Neural progenitor cell (in vitro differentiated cells): ENCODE measurements at regions not wholly inside any gene's neighbourhood (a gene's known extent, or its start where the extent isn't known, plus 50 kb on each side); places are given as distances from the start of the nearest gene placed in this dataset.

Source experiments
- DNase-seq: peaks from one replicate; pipeline ENCODE4 v3.0.0-alpha.2; 2016; ENCODE audit warnings: low spot score
- H2AFZ ChIP-seq: fragments of 200-600 bp; sonication (generic); replicated peaks from 2 replicates; pipeline ENCODE4 v1.6.1; 2016; ENCODE audit warnings: antibody characterized with exemption
- H3F3A ChIP-seq: fragments of 200-600 bp; sonication (generic); 2 replicates; pipeline ENCODE4 v1.6.1; 2016; ENCODE audit warnings: antibody characterized with exemption, low read depth
- H3K27ac ChIP-seq: fragments of 200-600 bp; sonication (generic); 2 replicates; pipeline ENCODE4 v1.5.1; 2016; ENCODE audit warnings: mild to moderate bottlenecking
- H3K27me3 ChIP-seq: fragments of 200-600 bp; sonication (generic); 2 replicates; pipeline ENCODE4 v1.6.1; 2016; ENCODE audit warnings: mild to moderate bottlenecking, moderate library complexity
- H3K36me3 ChIP-seq: fragments of 200-600 bp; sonication (generic); 2 replicates; pipeline ENCODE4 v1.5.1; 2016
- H3K4me1 ChIP-seq: fragments of 200-600 bp; sonication (generic); 2 replicates; pipeline ENCODE4 v1.6.1; 2016; ENCODE audit warnings: mixed run types
- H3K4me2 ChIP-seq: fragments of 200-600 bp; sonication (generic); 2 replicates; pipeline ENCODE4 v1.6.1; 2016
- H3K4me3 ChIP-seq: fragments of 200-600 bp; sonication (generic); 2 replicates; pipeline ENCODE4 v1.5.1; 2016
- H3K79me2 ChIP-seq: fragments of 200-600 bp; sonication (generic); 2 replicates; pipeline ENCODE4 v1.6.1; 2016; ENCODE audit warnings: low read depth
- H3K9ac ChIP-seq: fragments of 200-600 bp; sonication (generic); 2 replicates; pipeline ENCODE4 v1.6.1; 2016
- H3K9me3 ChIP-seq: fragments of 200-600 bp; sonication (generic); 2 replicates; pipeline ENCODE4 v1.5.1; 2016; ENCODE audit warnings: low read depth
- H4K20me1 ChIP-seq: fragments of 200-600 bp; sonication (generic); 2 replicates; pipeline ENCODE4 v1.6.1; 2016; ENCODE audit warnings: low read depth
- H3K27ac Mint-ChIP-seq: 3 replicates; pipeline ENCODE4 v1.8.0; 2021; ENCODE audit warnings: mixed read lengths
- H3K27me3 Mint-ChIP-seq: 2 replicates; pipeline ENCODE4 v1.8.0; 2022; ENCODE audit warnings: low read depth, mild to moderate bottlenecking, inconsistent platforms, moderate library complexity, mixed read lengths; ENCODE audit not compliant: insufficient read depth
- H3K36me3 Mint-ChIP-seq: 3 replicates; pipeline ENCODE4 v1.8.0; 2021; ENCODE audit warnings: mixed read lengths
- H3K4me1 Mint-ChIP-seq: 3 replicates; pipeline ENCODE4 v1.8.0; 2021; ENCODE audit warnings: mixed read lengths
- H3K4me3 Mint-ChIP-seq: 3 replicates; pipeline ENCODE4 v1.8.0; 2021; ENCODE audit warnings: mild to moderate bottlenecking, moderate library complexity, mixed read lengths
- H3K9me3 Mint-ChIP-seq: 3 replicates; pipeline ENCODE4 v1.8.0; 2020; ENCODE audit warnings: mixed read lengths
- EZH2 ChIP-seq: fragments of 200-600 bp; sonication (generic); IDR thresholded peaks from 2 replicates; pipeline ENCODE4 v1.6.1; 2017; ENCODE audit warnings: antibody characterized with exemption, mild to moderate bottlenecking, moderate library complexity
- EZH2phosphoT487 ChIP-seq: fragments of 200-600 bp; sonication (generic); IDR thresholded peaks from 2 replicates; pipeline ENCODE4 v1.6.1; 2017; ENCODE audit warnings: antibody characterized with exemption
- TF ChIP-seq, protein P1 (sequence below): fragments of 200-600 bp; sonication (generic); IDR thresholded peaks from 2 replicates; pipeline ENCODE4 v1.5.1; 2017; ENCODE audit warnings: antibody characterized with exemption, mild to moderate bottlenecking

DNA sequence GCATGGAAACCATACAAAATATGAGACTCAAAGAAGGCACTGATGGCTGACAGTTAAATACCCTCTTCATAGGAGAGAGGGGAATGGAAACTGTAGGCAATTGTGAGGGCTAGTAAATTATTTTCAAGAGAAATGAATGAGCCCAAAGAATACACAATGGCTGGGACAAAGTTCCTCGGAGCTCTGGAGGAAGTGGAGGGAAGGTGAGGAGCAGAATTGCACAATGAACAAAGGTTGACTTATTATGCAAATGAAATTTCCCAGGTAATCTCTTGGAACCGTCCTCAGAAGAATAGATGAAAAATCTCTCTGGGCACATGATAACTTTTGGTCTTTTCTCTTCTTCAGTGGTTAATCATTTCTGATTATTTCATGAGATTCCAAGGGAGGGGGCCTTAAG is 202.6 kb upstream of the VCX start:
- Histone ChIP-seq H3K27ac (no peak overlapping the region), H2AFZ (no peak overlapping the region), H4K20me1 (no peaks in the 10 kb centered on the region), H3K4me2 (no peak overlapping the region), H3F3A (no peaks in the 10 kb centered on the region), H3K79me2 (no peaks in the 10 kb centered on the region), H3K4me1 (no peaks in the 10 kb centered on the region), H3K27me3 (no peaks in the 10 kb centered on the region), H3K9ac (no peak overlapping the region), H3K36me3 (no peaks in the 10 kb centered on the region), H3K9me3 (no peaks in the 10 kb centered on the region), H3K4me3 (no peak overlapping the region)
- Mint-ChIP-seq H3K4me3 (no peak overlapping the region), H3K27me3 (no peaks in the 10 kb centered on the region), H3K9me3 (no peaks in the 10 kb centered on the region), H3K4me1 (peaks cover 4% of the 10 kb centered on the region), H3K36me3 (no peaks in the 10 kb centered on the region), H3K27ac (no peak overlapping the region)
- TF ChIP-seq, protein P1, sequence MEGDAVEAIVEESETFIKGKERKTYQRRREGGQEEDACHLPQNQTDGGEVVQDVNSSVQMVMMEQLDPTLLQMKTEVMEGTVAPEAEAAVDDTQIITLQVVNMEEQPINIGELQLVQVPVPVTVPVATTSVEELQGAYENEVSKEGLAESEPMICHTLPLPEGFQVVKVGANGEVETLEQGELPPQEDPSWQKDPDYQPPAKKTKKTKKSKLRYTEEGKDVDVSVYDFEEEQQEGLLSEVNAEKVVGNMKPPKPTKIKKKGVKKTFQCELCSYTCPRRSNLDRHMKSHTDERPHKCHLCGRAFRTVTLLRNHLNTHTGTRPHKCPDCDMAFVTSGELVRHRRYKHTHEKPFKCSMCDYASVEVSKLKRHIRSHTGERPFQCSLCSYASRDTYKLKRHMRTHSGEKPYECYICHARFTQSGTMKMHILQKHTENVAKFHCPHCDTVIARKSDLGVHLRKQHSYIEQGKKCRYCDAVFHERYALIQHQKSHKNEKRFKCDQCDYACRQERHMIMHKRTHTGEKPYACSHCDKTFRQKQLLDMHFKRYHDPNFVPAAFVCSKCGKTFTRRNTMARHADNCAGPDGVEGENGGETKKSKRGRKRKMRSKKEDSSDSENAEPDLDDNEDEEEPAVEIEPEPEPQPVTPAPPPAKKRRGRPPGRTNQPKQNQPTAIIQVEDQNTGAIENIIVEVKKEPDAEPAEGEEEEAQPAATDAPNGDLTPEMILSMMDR = no peak
- TF ChIP-seq EZH2phosphoT487 = no peak
- no peak for TF ChIP-seq EZH2
- no peak for DNase-seq

DNA sequence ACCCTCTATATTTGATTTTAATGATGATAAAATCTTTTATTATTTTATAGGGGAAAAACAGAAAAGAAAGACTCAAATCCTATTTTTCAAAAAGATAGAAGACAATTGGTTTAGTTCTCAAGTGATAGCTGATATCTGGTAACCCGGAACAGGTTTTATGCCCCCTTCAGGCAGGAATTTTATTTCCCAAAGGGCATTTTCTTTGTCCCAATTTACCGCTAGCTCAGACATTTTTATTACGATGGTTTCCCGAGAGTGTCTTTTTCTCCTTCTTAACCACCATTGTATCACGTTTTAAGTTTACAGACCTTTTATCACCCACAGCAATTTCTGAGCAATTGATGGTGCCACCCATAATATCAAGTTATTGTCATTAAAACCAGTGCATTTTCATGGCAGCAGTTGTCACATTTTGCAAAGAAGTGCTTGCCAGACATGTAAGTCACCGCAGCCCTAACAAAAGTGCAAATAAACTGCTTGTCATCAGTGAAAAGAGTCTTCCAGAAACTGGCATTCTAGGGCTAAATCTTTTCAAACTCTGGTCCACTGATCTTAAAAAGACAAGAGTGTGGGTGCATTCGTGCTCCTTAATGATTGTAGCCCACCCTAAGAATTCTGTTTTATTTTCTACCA is 204.8 kb upstream of the VCX start:
- Histone ChIP-seq H3K79me2 (no peaks in the 10 kb centered on the region), H4K20me1 (no peaks in the 10 kb centered on the region), H3K27me3 (no peaks in the 10 kb centered on the region), H3K4me3 (no peak overlapping the region), H3F3A (no peaks in the 10 kb centered on the region), H2AFZ (no peak overlapping the region), H3K36me3 (no peaks in the 10 kb centered on the region), H3K9ac (no peak overlapping the region), H3K9me3 (no peaks in the 10 kb centered on the region), H3K27ac (no peak overlapping the region), H3K4me2 (no peak overlapping the region), H3K4me1 (no peaks in the 10 kb centered on the region)
- H3K4me1 Mint-ChIP-seq = peaks cover 4% of the 10 kb centered on the region
- H3K4me3 Mint-ChIP-seq = no peak overlapping the region
- H3K9me3 Mint-ChIP-seq = no peaks in the 10 kb centered on the region
- no peaks in the 10 kb centered on the region for H3K27me3 Mint-ChIP-seq
- H3K36me3 Mint-ChIP-seq = no peaks in the 10 kb centered on the region
- DNase-seq = no peak
- no peak overlapping the region for H3K27ac Mint-ChIP-seq
- TF ChIP-seq EZH2phosphoT487 = no peak
- TF ChIP-seq, protein P1 = no peak

DNA sequence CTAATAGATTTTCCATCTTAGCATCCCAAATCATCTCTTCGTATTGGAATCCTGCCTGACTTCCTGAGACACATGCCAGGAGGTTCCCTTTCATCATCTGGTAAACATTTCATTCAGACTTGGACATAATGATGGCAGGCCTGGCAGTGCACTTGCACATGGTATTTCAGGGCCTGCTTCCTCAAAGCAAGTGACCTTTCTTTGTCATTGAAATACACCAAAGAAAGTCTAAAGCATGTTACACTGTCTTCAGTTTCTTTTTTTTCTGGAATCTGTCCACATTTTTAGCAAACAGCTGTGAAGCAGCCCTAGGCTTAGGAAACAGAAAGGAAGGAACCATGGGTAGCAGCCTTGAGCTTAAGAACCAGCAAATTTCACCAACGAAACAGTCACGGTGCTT is 205.9 kb upstream of the VCX start:
- H3K27me3 ChIP-seq = no peaks in the 10 kb centered on the region
- no peaks in the 10 kb centered on the region for H3K4me1 ChIP-seq
- no peak for TF ChIP-seq EZH2
- TF ChIP-seq, protein P1 = no peak
- no peak for TF ChIP-seq EZH2phosphoT487
- no peaks in the 10 kb centered on the region for H4K20me1 ChIP-seq
- H3F3A ChIP-seq = no peaks in the 10 kb centered on the region
- H3K27ac ChIP-seq = no peak overlapping the region
- H3K9me3 ChIP-seq = no peaks in the 10 kb centered on the region
- H2AFZ ChIP-seq = no peak overlapping the region
- H3K9ac ChIP-seq = no peak overlapping the region
- H3K27ac Mint-ChIP-seq = no peak overlapping the region
- H3K36me3 Mint-ChIP-seq = no peaks in the 10 kb centered on the region
- no peak overlapping the region for H3K4me2 ChIP-seq
- H3K4me3 ChIP-seq = no peak overlapping the region
- H3K4me1 Mint-ChIP-seq = peaks cover 4% of the 10 kb centered on the region
- no peak overlapping the region for H3K4me3 Mint-ChIP-seq
- H3K27me3 Mint-ChIP-seq = no peaks in the 10 kb centered on the region
- no peaks in the 10 kb centered on the region for H3K36me3 ChIP-seq
- no peak for DNase-seq
- H3K9me3 Mint-ChIP-seq = peaks cover 4% of the 10 kb centered on the region
- no peaks in the 10 kb centered on the region for H3K79me2 ChIP-seq
